Activated T-cell treated with anti-CD3 and anti-CD28 coated beads for 48 hours (primary cell): ENCODE measurements at regions not wholly inside any gene's neighbourhood (a gene's known extent, or its start where the extent isn't known, plus 50 kb on each side); places are given as distances from the start of the nearest gene placed in this dataset.
A peak's percentile ranks its signal among the peaks of the same experiment; 100 is the strongest.

Experiments
- DNase-seq: peaks from one replicate; pipeline ENCODE4 v3.0.0-alpha.2; 2020; ENCODE audit warnings: low read depth

DNA sequence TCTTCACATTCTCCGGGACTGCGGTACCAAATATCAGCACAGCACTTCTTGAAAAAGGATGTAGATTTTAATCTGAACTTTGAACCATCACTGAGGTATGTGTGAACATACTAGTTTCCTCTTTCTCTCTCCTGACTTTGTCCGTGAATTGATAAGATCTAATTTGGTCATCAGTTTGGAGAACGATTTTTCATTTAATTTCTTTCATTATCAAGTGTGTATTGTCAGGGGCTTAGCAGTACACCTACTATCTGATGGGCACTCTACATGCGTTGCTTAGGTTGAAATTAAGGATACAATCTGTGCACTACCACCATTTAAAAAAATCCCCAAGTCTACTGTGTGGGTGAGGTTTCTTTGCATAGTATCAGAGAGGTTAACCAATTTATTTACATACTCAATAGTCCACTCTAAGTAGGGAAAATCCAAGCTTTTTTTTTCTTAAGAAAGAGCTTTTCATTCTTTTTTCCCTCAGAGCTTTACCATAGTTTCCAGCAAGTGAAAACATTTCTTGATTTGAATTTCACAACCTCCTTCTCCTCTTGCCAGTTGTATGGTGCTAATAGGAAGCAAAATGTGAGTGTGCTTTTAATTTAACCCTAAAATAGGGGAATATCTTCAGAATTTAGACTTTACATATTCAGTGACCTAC, 105.4 kb upstream of the ESR1 start:
- no peak for DNase-seq

DNA sequence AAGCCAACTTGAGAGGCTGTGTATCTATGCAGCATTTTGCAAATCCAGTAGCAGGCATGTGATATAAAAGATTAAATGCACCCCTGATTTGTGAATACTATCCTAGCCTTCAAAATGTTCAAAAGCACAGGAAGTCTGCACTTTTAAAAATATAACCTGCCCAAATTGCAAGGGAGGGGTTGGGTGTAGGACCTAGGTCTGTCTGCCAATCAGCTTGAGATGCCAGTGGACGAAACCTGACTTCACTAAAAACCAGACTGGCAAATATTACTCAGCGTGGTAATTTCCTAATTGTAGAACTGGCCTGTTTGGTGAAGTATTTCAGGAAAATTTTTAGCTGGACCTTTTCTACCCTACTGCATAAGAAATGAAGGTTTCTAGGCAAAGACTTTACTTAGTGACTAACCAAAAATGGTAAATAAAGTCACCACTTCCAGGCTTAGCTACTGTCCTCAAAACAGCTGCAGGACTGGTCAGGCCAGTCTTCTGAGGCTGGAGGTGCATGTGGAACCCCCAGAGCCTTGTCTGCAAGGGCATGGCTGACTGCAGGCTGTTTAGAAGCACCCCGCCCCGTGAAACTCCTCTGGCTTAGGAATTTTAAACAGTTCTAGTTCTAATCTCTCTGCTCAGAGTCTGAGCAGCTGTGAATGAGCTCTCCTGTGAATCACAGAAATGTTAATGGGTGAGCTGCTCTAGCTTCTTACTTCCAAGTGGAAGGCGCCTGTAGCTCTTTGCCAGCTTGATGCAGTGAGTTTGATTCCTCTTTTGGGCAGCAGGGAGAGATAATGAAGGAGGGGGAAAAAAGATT, 104.4 kb upstream of the ESR1 start:
- no peak for DNase-seq

DNA sequence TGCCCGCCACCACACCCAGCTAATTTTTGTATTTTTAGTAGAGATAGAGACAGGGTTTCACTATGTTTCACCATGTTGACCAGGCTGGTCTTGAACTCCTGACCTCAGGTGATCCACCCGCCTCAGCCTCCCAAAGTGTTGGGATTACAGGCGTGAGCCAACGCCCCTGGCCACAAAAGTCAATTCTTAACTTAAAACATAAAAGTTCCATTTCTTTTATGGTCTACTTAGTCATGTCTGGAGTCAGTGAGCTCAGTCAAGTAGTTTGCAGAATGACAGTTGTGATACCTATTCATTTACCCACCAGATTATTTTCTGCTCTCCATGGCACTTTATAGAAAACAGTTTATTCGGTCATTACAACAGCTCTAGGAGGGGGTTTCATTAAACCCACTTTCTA, 103.1 kb upstream of the ESR1 start:
- DNase-seq: peak; percentile 32

DNA sequence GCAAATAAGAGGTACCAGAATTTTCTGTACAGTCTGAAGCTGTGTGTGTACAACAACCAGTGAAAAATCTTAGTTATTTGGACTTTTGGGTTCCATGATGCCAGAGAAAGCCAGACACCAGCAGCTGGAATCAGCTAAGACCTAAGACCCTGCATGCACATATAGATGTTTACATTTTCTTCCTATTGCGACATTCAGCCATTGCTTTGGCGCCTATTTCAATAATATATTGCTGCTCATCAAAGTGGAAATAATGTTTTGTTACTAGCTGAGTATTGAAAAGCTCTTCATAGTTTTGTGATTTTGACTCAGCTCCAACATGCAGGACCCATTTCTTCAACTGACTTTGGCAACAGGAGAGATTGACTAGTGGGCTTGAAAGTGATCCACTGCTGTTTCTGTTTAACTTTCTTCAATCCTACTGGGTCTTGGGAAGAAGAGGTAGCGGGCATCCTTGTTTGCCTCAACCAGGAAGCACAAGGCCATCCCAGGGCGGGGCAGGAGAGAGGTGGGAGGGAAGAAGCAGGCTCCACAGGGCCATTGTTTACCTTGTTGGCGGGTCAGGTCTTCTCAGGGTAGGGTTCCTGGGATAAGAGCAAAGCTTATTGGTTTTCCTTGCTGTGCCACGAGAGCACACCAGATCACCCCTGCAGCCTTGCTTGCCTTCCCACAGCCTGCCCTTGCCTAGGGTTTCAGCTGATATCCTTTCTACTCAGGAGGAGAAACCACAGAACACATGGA, 101.3 kb upstream of the ESR1 start:
- DNase-seq: no peak

DNA sequence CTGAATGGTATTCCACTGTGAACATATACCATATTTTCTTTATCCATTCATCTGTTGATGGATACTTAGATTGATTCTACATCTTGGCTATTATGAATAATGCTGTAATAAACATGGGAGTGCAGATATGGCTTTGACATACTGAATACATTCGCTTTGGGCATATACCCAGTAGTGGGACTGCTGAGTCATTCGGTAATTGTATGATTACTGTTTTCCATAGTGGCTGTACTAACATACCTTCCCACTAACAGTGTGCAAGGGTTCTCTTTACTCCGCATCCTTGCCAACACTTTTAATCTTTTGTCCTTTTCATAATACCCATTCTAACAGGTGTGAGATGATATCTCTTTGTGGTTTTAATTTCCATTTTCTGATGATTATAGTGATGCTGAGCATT, 98.2 kb upstream of the ESR1 start:
- DNase-seq: no peak

DNA sequence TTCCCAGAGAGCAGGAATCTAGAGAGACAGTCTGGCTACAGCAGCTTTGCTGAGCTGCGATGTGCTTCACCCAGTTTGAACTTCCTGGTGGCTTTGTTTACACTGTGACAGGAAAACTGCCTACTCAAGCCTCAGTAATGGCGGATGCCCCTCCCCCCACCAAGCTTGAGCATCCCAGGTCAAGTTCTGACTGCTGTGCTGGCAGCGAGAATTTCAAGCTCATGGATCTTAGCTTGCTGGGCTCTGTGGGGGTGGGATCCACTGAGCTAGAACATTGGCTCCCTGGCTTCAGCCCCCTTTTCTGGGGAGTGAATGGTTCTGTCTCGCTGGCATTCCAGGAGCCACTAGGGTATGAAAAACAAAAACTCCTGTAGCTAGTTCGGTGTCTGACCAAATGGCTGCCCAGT, 91.0 kb upstream of the ESR1 start:
- DNase-seq: no peak

DNA sequence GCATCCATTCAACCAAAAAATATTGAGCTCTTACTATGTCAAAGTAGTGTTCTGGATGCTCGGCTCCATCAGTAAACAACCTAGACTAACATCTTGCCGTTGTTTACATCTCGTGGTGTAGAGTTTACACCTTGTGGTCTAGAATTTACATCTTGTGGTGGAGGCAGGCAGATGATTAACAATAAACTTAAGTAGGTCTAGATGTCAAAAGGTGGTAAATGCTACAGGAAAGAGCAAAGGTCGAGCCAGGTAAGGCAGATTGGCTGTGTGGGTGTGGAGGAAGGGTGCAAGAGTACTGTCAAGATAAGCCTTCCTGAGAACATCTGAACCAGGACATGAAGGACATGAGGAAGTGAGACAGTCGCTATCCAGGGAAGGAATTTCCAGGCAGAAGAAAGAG, 88.4 kb upstream of the ESR1 start:
- no peak for DNase-seq

DNA sequence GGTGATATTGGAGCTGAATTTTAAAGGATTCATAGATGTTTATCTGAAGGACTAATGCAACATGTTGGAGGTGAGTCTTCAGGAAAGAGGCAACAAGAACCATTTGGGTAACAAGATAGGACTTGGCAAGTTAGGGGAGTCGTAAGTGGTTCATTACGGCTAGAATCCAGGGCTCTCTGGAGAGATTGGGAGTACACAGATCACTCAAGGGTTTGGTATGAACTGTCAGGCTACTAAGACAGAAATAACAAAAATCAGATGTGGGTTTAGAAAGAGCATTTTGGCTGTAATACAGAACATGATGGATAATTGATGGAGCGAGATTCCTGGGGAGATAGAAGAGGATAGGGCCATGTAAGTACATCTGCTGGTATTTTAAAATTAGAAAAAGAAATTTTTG, 86.3 kb upstream of the ESR1 start:
- DNase-seq: no peak

DNA sequence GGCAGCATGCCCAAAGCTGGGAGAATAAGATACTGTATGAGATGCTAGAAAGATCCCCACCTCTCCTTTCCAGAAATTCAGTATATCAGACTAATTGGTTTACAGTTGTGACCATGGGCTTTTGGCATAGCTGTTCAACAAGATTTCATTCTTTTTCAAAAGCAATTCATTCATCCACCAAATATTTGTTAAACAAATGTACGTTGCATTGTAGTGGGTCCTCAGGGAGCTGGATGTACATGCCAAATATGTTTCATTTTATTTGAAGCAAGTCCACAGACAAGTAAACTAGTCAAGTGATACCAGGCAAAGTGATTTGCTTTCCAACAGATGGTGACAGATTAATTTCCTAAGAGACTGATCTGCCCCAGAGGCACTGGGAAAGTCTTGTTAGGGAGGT, 85.8 kb upstream of the ESR1 start:
- no peak for DNase-seq

DNA sequence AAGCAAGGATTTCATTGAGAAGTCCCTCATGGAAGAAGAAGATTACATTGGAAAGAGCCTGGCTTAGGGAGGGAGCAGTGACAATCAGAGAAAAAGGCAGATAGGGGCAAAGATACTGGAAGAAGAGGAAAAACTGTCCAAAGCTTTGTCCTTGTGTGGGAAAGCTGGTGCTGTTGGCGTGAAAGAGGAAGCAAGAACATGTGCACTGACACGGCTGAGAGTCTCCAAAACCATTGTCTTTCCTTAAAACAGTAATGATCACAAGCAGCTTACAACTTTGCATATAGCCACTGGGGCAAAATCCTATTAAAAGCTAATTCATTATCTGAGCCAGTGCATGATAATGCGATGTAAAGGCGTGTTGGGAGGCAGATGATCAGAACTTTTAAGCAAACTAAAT, 85.1 kb upstream of the ESR1 start:
- no peak for DNase-seq

DNA sequence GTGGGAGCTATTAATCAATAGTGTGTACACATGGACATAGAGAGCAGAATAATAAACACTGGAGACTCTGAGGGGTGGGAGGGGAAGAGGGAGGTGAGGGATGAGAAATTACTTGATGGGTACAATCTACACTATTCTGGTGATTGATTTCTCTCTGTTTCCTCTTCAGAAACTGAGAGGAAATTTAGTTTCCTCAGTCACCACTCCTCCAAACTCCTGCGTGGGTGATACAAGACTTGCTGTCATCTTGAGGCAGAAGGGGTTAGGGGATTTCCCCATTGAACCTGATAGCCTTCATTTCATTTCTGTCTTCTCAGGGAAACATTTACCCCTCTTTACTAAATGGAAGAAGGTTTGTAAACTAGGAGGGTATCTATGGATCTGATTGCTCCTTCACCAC, 84.3 kb upstream of the ESR1 start:
- DNase-seq: peak; percentile 13

DNA sequence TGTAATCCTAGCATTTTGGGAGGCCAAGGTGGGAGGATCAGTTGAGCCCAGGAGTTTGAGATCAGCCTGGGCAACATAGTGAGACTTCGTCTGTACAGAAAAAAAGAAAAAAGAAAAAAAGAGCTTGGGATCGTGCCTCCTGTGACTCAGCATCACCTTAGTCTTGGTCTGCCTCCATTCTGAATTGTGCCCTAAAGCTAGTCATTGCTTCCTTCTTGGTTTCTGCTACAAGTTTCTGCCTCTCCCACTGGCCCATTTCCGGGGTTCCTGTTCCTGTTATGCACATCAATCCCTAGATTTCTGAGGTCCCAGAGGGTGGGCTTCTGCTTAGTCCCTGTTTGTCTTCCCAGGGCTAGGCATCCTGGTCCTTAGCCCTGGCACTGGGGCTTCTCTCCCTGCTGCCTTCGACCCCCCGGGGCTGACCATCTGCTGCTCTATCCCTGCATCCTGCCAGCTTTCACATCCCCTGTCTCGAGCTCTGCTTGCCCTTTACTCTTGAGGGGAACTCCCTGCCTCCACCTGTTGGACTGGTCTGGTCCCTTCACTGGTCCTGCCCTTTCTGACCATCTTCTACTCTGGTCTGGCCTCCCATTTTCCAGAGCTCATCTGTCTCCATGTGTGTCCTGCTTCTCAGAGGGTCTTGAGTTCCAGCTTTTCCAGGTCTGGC, 77.5 kb upstream of the ESR1 start:
- no peak for DNase-seq

DNA sequence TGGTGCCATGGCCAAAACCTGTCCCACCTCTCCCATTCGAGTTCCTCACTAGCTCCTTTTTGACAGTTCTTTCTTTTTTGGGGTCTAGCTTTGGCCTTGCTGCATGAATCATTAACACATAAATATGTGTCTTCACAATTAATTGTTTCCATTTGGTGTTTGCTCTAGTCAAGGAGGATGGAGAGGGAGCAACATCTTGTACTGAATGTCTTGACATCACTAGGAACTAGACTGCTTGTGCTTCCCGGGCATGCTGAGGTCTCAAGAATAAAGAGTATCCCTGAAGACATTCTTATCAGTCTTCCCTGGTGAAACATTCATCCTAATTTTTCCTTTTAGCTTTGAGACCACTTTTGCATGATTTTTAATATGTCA, 77.0 kb upstream of the ESR1 start:
- no peak for DNase-seq

DNA sequence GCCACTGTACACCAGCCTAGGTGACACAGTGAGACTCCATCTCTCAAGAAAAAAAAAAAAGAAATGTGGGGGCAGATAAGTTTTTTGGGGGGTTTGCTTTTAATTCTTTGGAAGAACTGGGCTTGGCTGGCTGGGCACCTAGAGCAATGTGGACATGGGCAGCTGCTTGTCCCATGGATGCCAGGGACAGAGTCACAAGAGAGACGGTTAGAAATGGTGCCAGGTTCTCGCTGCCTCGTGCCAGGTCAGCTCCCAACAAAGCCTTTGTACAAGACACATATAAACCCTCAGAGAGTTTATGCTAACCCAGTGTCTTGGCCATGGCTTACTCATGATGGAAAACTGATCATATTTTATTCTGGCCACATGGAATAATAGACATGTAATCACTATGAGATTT, 76.2 kb upstream of the ESR1 start:
- no peak for DNase-seq

DNA sequence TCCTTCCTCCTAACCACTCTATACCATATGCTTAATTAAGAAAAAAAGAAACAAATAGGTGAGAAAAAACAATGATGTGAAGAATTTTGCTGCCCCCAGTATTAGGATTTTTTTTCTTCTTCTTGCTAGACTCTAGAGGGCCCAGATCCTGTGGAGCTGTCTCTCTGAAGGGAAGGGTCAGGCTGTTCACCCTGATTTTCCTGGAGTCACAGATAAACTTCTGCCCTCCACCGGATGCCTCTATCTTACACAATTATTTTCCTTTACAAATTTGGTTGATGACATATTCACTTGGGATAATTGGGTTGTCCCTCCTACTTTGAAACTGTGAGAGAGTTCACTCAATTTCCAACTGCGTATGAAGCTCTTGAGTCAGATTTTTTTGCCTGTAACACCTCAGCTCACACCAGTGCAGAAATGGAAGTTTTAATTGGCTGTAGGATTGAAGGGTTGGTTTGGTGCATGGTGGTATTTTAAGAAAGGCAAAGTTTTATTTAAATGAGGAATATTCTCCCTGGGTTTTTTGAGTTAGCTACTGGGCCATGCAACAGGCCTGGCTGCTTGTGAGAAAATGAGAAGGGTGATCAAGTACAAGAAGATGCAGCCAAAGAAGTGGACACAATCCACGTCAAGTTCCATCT, 73.7 kb upstream of the ESR1 start:
- DNase-seq: no peak

DNA sequence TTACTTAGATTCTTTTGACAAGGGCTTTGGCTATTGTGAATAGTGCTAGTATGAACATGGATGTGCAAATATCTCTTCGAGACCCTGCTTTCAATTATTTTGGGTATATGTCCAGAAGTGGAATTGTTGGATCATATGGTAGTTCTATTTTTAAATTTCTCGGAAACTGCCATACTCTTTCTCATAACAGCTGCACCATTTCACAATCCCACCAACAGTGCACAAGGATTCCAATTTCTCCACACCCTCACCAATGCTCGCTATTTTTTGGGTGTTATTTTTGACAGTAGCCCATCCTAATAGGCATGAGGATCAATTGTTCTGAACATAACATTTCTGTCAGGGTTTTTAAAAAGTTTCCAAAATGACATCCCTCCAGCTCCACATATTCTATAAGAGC, 69.2 kb upstream of the ESR1 start:
- no peak for DNase-seq

DNA sequence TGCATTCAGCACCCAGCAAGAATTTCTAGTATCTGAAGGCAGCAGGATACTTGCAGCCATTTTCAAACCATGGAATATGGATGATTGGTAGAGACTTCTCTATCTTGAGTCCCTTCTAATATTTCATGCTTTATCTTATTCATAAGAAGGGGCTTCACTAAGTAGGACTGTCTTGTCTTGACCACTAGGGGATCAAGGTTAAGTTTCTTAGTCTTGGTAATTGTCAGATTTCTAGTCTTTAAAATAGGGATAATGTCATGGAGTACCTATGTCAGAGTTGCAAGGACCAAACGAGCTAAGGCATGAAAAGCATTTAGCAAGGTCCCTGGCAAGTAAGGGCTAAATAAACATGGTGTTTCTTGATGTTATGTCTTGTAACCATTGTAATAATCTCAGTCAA, 68.5 kb upstream of the ESR1 start:
- no peak for DNase-seq

DNA sequence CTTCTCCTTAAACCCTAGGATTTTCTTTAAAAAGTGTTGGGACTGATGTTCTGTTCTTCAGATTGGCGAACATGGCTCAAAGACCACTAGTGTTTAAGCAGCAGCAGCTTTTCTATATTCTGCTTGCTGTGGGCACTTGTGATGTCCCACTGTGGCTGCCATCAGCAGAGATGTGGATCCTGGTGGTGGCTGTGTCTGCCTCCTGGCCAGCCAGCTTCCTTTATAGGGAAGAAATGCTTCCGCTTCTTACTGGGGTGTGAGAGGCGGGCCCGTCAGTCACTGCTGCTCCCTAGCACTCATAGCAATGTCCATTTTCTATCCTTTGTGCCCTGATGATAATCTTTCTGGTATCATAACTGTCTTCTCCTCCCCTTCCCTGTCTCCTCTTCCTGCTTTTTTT, 66.7 kb upstream of the ESR1 start:
- DNase-seq: no peak

DNA sequence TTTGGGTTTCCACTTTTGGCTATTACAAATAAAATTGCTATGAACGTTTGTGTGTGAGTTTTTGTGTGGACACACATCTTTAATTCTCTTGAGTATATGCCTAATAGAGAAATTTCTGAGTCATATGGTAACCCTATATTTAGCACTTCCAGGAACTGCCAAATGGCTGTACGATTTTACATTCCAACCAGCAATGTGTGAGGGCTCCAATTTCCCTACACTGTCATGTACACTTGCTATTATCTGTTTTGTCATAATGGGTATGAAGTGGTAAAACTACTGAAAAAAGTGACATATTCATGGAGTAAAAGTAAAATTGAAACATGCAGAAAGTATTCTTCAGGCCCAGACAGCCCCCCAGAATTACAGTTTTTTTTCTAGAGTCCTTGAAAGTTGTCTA, 59.6 kb upstream of the ESR1 start:
- no peak for DNase-seq

DNA sequence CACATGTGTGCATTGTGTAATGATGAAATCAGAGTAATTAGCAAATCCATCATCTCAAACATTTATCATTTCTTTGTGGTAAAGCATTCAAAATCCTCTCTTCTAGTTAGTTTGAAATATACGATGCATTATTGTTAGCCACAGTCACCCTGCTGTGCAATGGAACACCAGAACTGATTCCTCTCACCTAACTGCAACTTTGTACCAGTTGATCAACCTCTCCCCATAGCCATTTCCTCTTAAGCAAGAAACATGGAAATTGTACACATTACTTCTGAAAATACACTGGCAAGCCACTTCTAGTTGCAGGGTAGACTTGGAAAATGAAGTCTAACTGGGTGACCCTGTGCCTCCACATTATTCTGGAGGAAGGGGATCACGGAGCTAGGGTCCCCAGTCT, 58.1 kb upstream of the ESR1 start:
- no peak for DNase-seq

DNA sequence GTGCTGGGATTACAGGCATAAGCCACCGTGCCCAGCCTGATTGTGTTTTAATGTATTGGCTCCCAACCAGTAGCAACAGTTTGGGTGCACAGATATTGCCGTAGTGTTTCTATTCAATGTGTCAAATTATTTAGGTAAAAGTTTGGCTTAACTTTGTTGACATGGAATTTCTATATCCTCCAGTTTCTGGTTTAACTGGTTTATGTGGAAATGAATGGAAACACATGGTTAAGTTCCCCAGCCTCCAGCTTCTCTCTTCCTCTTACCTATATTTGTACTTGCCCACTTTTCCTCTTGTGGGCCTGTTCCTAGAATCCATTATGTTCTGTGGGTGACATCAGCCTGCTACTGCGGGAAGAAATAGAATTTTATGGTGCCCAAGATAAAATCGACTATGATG, 53.9 kb upstream of the ESR1 start:
- no peak for DNase-seq

DNA sequence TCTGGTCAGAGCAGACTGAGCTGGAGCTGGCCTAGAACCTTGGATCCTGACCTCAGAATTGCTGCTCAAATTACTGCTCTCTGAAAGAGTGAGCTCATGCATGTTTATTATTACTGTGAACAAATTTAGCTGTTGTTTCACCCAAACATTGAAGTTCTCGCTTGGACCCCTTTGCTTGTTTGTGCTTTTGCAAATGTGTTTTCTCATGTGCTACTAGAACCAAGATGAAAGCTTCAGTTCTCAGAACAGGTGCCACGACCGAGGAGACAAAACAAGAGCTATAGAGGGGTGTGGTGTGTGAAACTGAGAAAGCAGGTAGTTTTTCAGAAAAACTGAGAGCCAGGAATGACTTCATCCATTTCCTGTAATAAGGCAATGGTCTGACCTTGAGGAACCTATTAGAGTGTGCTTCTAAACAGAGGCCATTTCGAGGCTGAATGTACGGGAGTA, 50.0 kb upstream of the ESR1 start:
- peak; percentile 15 for DNase-seq
